ENCODE measurements at regions not wholly inside any gene's neighbourhood (a gene's known extent, or its start where the extent isn't known, plus 50 kb on each side); places are given as distances from the start of the nearest gene placed in this dataset.

DNA sequence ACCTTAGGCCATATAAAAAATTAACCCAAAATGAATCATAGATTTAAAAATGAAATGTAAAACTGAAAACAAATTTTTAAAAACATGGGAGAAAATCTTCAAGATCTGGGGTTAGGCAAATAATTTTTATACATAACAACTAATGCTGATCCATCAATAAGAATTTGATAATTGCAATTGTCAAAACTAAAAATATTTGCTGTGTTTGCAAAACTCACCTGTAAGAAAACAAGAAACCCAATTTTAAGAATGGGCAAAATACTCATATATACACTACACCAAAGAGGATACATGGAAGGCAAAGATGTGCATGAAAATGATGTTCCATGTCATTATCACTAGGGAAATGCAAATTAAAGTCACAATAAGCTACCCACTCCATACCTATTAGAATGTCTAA lies 194.8 kb upstream of the NRP1 start:
- TF ChIP-seq, protein P1, sequence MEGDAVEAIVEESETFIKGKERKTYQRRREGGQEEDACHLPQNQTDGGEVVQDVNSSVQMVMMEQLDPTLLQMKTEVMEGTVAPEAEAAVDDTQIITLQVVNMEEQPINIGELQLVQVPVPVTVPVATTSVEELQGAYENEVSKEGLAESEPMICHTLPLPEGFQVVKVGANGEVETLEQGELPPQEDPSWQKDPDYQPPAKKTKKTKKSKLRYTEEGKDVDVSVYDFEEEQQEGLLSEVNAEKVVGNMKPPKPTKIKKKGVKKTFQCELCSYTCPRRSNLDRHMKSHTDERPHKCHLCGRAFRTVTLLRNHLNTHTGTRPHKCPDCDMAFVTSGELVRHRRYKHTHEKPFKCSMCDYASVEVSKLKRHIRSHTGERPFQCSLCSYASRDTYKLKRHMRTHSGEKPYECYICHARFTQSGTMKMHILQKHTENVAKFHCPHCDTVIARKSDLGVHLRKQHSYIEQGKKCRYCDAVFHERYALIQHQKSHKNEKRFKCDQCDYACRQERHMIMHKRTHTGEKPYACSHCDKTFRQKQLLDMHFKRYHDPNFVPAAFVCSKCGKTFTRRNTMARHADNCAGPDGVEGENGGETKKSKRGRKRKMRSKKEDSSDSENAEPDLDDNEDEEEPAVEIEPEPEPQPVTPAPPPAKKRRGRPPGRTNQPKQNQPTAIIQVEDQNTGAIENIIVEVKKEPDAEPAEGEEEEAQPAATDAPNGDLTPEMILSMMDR (IDR thresholded peaks at IDR 0.05): no peak
- no peak for TF ChIP-seq POLR2A (IDR thresholded peaks at IDR 0.05)

All from uterus (tissue), 2 donors.